Epidermal melanocyte (primary cell): ENCODE measurements at regions not wholly inside any gene's neighbourhood (a gene's known extent, or its start where the extent isn't known, plus 50 kb on each side); places are given as distances from the start of the nearest gene placed in this dataset.

Source experiments
- DNase-seq: peaks from one replicate; pipeline ENCODE4 v3.0.0; 2011; ENCODE audit warnings: low spot score; ENCODE audit not compliant: insufficient read length

DNA sequence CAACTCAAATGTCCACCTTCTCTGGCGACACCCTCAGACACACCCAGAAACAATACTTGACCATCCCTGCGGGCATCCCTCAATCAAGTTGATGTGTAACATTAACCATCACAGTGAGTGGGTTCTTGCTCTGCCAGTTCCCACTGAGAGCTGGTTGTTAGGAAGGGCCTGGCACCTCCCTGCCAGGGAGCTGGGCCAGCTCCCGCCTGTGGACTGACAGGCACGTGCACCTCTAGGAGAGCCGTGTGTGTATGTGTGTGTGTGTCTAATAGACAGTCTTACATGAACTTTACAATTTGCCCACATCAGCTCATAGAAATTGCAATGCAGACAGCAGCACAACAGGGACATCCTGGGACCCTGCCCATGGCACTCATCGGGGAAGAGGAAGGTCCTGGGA lies 298.7 kb downstream of the SHANK2 start:
- no peak for DNase-seq

GRCh38 chr11:70954471-70954870 lies 297.9 kb downstream of the SHANK2 start:
- no peak for DNase-seq
